EH (cell line): ENCODE measurements at regions not wholly inside any gene's neighbourhood (a gene's known extent, or its start where the extent isn't known, plus 50 kb on each side); places are given as distances from the start of the nearest gene placed in this dataset.
A peak's percentile ranks its signal among the peaks of the same experiment; 100 is the strongest.

Source experiments
- DNase-seq: peaks from one replicate; pipeline ENCODE4 v3.0.0-alpha.2; 2015; ENCODE audit warnings: low read depth

DNA sequence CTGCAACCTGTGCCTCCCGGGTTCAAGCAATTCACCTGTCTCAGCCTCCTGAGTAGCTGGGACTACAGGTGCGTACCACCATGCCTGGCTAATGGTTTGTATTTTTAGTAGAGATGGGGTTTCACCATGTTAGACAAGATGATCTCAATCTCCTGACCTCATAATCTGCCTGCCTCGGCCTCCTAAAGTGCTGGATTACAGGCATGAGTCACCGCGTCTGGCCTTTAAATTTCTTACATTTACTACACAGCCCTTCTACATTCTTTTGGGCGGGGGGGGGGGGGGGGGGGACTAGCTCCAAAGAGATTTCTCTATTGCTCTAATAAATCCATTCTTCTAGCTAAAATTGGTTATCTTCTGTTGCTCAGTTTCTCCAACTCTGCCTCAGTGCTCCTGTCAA lies 964.9 kb upstream of the ACVR2A start:
- DNase-seq: no peak

DNA sequence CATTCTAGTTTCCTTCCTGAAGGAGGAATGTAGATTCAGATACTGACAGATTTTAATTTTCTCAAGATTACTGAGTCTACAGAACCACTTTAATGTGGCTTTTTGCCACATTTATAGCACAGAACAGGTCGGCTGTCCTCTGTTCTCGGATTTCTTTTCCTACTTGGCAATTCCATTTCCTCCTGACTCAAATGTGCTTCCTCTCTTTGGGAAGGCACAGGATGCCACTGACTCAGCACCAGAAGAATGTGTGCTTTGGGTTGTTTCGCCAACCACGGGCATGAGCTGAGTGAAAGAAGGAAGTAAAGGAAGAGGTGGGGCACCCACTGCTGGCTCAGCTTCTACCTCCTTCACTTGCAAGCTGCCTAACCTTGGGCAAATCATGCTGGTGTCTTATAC lies 970.6 kb upstream of the ACVR2A start:
- DNase-seq: peak; percentile 0

DNA sequence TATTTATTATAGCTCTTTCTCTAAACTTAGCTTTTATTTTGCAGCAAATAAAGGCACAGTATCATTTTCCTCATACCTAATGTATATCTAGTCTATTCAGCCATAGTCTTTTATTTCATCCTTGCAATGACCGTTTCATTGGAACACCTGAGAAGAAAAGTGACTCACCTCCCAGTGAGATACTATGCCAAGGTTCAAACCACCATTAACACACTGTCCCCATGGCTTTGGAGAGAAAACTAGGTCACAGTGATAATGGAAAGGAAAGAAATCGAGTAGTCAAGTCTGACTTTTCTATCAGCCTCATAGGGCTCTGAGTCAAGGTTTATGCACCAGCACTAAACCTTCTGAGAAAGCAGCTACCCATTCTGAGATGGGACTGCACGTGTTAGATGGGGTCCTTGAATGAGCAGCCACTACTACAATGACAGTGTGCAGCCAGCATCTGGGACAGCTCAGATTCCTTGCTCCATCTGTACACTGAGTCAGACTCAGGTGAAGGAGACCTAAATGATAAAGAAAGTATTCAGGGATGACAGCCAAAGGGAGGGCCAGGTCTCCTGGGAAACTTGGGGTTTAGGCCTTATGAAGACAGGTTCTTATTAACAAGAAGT lies 971.1 kb upstream of the ACVR2A start:
- no peak for DNase-seq

DNA sequence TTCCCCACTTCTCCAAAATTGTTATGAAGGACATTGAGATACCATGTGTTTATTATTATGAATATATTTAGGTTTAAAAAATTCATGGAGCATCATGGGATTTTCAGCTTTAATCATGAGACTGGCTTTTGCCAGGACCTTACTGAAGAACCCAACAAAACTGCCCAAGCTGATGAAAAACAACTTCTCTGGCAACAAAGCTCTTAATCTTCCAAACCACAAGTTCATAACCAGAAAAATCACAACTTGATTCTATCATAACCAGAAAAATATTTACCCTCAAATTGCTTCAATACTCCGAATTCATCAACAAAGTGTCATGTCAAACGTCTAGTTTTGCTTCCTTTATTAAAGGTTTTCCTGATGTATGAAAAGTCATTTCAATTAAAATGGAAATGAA lies 971.8 kb upstream of the ACVR2A start:
- no peak for DNase-seq

GRCh38 chr2:146870691-146871090 lies 974.1 kb upstream of the ACVR2A start:
- no peak for DNase-seq

GRCh38 chr2:146869328-146869727 lies 975.5 kb upstream of the ACVR2A start:
- DNase-seq: no peak

DNA sequence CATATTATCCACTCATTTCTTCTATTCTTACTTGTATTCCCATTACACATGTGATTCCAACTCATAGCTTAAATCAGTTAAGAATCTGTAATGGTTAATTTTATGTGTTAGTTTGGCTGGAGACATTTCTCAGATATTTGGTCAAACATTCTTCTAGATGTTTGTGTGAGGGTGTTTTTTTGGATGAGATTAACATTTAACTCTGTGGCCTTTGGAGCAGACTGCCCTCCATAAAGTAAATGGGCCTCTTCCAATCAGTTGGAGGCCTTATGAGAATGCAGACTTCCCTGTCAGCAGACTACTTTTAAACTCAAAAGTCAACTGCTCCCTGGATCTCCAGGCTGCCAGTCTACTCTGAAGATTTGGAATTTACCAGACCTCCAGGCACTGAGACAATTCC lies 976.8 kb upstream of the ACVR2A start:
- no peak for DNase-seq

GRCh38 chr2:146867477-146867986 lies 977.3 kb upstream of the ACVR2A start:
- no peak for DNase-seq

DNA sequence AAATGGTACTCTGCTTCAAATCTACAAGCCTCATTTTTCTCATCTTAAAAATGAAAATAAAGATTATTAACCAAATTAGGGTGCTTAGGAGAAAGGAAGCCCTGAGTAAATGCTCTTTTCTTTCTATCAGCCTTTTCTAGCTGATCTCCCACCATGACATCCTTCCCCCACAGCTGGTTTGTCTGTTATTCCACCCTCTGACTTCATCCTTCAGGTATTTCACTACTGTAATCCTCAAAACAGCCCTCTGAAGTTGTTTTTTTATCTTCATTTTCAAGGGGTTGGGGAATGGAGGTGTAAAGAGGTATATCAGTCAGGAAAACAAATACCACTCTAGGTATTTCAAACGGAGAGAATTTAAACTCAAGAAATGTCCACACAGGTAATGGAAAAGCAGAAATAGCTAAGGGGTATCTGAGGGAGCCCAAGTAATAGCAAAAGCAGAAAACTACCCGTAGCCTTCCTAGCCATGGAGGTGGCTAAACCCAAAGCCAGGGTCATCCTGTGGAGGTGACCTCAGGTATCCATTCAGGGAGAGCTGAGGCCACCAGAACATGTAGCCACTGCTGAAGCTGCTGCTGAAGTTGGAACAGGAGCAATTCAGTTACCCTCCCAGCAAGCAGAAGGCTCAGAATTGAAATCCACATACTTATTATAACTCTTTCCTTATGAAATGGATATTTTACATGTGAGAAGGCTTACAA lies 990.9 kb upstream of the ACVR2A start:
- DNase-seq: no peak

GRCh38 chr2:146852661-146853060 lies 992.2 kb upstream of the ACVR2A start:
- no peak for DNase-seq

GRCh38 chr2:146850746-146851145 lies 994.1 kb upstream of the ACVR2A start:
- DNase-seq: no peak

- no peak for DNase-seq
Measured at GRCh38 chr2:146847846-146848245, 997.0 kb upstream of the ACVR2A start.

DNA sequence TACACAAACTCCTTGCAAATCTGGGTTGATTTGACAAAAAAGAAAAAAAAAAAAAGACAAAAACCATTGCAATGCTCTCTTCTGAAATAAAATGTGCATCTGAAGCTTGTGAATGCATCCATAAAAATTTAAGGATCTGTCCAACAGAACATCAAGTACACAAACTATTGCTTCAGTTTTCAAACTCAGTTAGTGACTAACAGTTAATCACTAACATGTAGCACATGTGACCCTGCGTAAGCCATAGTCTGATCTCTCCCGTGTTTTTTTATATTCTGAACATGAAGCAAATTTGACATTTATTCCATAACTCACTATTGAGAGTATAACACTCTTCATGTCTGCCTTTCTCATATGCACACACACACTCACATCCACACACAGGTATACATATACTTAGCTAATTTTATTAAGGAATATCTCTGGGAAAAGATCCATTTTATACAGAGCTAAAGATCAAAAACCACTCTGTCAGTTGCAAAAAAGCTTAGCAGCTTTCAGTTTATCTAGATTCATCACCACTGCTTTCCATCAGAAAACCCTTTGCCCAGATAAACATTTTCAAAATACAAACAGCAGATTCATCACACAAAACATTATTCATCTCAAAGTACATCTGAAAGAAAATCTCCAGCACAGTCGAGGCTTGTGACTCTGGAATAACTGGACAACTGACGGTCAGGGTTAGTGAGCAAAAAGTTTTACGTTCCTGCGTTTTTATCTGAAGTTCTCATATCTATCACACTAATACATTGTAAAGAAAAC lies 1000.4 kb upstream of the ACVR2A start:
- no peak for DNase-seq

- DNase-seq: no peak
Measured at GRCh38 chr2:146837857-146838256, 1007.0 kb upstream of the ACVR2A start.

- DNase-seq: no peak
Measured at GRCh38 chr2:146826388-146826787, 1018.4 kb upstream of the ACVR2A start.

DNA sequence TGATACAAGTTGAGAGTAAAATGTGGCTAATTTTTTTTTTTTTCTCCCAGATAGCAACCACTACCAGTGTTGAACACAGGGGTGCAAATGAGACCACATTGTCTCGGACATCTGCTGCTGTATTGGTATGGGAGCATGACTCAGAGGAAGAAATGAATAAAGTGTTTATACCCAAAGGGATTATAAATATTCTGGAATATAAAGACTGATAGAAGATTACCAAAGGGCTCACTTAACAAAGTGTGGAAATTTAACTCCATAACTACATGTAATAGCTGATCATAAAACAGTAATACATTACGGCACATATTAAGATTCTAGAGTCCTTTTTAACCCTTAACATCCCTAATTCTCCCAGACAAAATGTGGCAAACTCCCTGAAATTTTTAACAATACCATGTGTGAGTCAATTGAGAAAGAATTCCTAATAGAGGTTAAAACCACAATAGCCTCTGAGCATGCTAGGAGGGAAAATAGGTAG lies 1023.0 kb upstream of the ACVR2A start:
- no peak for DNase-seq

DNA sequence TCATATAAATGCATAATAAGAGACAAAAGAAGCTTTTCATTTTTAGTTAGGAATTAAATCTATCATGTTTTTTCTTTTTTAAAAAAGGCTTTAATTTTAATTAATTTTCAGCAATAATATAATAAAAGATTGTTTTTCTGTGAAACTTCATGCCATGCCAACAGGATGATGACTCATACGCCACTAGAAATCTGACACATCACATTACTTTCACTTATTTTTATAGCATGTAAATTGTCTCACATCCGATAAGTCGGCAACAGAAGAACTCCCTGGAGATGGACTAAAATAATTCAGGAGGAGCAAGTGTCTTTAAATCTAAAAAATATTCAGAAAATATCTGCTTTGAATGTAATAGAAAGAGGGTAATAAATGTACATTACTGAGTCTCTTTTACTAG lies 1024.2 kb upstream of the ACVR2A start:
- no peak for DNase-seq

DNA sequence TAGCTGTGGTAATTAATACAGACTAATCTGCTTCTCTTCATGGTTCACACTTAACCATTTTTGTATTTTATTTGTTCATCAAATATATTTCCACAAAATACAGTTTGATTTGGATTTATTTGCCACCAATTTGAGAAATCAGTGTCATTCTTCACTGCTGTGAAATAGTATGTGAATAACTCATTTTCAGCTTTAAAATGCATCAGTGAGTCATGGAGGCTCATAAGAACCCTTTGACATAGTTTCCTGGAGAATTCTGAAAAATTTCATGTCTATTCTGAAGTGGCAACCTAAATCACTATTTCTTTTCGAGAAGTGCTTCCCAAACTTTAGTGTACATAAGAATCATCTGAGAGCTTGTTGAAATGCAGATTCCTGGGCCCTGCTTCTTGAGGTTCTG lies 1026.7 kb upstream of the ACVR2A start:
- DNase-seq: no peak

GRCh38 chr2:146817613-146818012 lies 1027.2 kb upstream of the ACVR2A start:
- no peak for DNase-seq

DNA sequence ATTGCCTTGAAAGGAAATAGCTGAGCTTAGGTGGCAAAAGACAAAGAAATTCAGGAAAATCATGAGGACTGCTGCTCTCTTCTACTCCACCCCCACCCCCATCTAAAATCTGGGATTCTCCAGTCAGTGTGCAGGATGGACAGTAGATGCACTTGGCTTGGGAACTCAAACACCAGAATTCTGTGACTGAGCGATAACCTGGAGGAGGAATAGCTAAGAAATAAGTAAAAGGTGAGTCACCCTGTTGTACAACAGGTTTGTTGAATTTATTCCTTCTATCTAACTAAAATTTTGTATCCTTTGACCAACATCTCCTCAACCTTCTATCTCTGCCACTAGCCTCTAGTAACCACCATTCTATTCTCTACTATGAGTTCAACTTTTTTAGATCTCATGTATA lies 1029.9 kb upstream of the ACVR2A start:
- DNase-seq: no peak

GRCh38 chr2:146807568-146808168 lies 1037.2 kb upstream of the ACVR2A start:
- no peak for DNase-seq

GRCh38 chr2:146806364-146807005 lies 1038.3 kb upstream of the ACVR2A start:
- no peak for DNase-seq
